Kidney epithelial cell (primary cell): ENCODE measurements at regions not wholly inside any gene's neighbourhood (a gene's known extent, or its start where the extent isn't known, plus 50 kb on each side); places are given as distances from the start of the nearest gene placed in this dataset.

Experiments used
- DNase-seq: peaks from one replicate; pipeline ENCODE4 v3.0.0-alpha.2; 2010; ENCODE audit warnings: low read depth
- H3K27me3 ChIP-seq: 2 replicates; pipeline ENCODE4 v1.6.0; 2011; ENCODE audit warnings: low read length; ENCODE audit not compliant: control insufficient read depth, insufficient read depth
- H3K36me3 ChIP-seq: 2 replicates; pipeline ENCODE4 v1.5.1; 2011; ENCODE audit warnings: low read length; ENCODE audit not compliant: control insufficient read depth, insufficient read depth
- H3K4me3 ChIP-seq: 2 replicates; pipeline ENCODE4 v1.5.1; 2011; ENCODE audit warnings: low read depth, mild to moderate bottlenecking, control low read depth, low read length
- TF ChIP-seq, protein P1 (sequence below): IDR thresholded peaks from 2 replicates; pipeline ENCODE4 v1.5.1; 2011; ENCODE audit warnings: mild to moderate bottlenecking, moderate library complexity, low read length, control low read depth, inconsistent platforms; ENCODE audit not compliant: insufficient read depth, poor library complexity, severe bottlenecking

DNA sequence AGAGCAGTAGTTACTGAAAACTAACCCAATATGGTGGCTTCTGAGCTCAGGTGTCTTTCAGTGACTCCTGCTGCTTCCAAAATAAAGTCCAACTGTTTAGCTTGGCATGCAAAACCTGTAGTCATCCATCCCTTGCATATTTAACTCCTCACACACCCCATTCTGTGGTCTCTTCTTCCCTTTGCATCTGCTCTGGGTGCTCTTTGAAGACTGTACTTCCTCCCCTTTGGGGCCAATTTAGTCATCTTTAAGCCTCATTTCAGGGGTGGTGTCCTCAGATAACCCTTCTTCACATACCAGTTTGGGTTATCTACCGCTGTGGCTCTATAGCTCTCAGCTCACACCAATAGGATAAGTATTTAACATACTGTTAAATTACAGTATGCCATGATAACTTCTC lies 209.9 kb upstream of the DMRT1 start:
- H3K36me3 ChIP-seq, result no peaks in the 10 kb centered on the region
- no peak overlapping the region for H3K4me3 ChIP-seq
- no peak for DNase-seq
- TF ChIP-seq, protein P1, sequence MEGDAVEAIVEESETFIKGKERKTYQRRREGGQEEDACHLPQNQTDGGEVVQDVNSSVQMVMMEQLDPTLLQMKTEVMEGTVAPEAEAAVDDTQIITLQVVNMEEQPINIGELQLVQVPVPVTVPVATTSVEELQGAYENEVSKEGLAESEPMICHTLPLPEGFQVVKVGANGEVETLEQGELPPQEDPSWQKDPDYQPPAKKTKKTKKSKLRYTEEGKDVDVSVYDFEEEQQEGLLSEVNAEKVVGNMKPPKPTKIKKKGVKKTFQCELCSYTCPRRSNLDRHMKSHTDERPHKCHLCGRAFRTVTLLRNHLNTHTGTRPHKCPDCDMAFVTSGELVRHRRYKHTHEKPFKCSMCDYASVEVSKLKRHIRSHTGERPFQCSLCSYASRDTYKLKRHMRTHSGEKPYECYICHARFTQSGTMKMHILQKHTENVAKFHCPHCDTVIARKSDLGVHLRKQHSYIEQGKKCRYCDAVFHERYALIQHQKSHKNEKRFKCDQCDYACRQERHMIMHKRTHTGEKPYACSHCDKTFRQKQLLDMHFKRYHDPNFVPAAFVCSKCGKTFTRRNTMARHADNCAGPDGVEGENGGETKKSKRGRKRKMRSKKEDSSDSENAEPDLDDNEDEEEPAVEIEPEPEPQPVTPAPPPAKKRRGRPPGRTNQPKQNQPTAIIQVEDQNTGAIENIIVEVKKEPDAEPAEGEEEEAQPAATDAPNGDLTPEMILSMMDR, result no peak
- no peaks in the 10 kb centered on the region for H3K27me3 ChIP-seq

DNA sequence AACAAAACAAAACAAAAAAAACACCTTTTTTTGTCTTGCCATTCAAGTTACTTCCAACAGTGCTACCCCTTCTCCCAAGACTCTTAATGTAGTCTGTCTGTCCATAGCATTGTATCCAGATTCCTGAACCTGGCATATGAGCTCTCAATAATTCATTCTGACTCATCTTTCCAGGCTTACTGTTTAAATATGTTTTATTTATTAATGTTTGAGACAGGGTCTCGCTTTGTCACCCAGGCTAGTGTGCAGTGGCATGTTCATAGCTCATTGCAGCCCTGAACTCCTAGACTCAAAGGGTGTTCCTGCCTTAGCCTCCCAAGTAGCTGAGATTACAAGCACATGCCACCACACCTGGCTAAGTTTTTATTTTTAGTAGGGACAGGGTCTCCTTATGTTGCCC lies 208.0 kb upstream of the DMRT1 start:
- TF ChIP-seq, protein P1, result no peak
- DNase-seq, result no peak
- no peaks in the 10 kb centered on the region for H3K27me3 ChIP-seq
- H3K4me3 ChIP-seq, result no peak overlapping the region
- H3K36me3 ChIP-seq, result no peaks in the 10 kb centered on the region

DNA sequence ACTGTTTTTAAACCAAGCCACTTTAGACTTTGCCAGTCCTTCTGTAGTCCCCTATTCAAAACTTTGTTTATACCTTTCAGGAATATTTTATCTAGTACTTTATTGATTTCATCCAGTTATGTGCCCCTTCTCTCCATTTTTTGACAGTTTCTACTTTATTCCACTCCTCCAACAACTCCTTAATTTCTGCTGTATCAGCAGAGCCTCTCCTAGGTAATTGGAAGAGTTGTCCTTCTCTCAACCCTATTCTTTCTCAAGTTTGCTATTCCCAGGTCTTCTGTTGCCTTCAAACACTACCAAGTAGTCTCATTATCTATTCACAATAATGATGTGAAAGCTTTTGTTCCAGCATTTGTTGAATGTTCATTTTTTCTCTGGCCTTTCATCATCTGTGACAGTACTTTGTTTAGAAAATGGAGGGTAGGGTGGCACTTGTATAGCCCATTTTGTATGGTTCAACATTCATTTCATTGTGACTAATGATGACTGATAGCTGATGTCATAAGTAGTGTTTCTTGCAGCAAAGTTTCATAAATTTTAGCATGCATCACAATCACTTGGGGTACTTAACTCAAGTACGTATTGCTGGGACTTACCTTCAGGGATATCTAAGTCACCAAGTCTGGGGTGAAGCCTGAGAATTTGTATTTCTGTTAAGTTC lies 204.4 kb upstream of the DMRT1 start:
- Histone ChIP-seq H3K36me3 (no peaks in the 10 kb centered on the region), H3K4me3 (no peak overlapping the region), H3K27me3 (no peaks in the 10 kb centered on the region)
- TF ChIP-seq, protein P1, result no peak
- no peak for DNase-seq

DNA sequence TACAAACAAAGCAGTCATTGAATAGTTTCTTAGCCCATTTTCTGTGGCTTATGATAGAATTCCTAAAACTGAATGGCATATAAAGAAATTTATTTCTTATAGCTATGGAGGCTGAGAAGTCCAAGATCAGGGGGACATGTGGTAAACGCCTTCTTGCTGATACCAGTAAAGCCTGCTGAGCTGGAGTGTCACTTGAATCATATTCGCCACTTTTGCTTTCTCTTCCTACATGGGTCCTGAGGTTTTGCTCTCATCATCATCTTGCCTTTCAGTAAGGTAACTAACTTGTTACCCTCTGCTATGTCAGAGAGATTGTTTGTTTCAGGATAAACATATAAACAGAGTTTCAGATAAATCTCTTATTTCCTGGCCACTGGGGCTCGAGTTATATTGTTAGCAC lies 203.3 kb upstream of the DMRT1 start:
- TF ChIP-seq, protein P1, result no peak
- no peaks in the 10 kb centered on the region for H3K36me3 ChIP-seq
- H3K27me3 ChIP-seq, result no peaks in the 10 kb centered on the region
- no peak overlapping the region for H3K4me3 ChIP-seq
- no peak for DNase-seq

DNA sequence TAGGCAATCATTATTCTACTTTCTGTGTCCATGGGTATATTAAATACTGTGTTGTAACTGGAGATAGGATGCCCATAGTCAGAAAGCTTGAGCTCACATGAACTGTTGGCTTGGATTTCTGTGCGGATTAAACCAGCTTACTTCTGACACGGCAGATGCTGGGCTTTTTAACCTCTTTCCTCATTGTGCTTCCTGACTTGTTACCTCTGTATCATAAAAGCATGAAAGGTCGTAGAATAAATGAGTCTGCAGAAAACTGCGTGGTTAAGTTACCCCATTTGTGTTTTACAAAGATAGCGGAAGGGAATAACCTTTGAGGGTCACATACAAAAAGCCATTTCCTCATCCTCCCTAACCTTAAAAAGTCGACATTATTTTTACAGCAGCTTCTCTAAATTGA lies 199.5 kb upstream of the DMRT1 start:
- TF ChIP-seq, protein P1, result no peak
- no peaks in the 10 kb centered on the region for H3K27me3 ChIP-seq
- DNase-seq, result no peak
- no peak overlapping the region for H3K4me3 ChIP-seq
- no peaks in the 10 kb centered on the region for H3K36me3 ChIP-seq

DNA sequence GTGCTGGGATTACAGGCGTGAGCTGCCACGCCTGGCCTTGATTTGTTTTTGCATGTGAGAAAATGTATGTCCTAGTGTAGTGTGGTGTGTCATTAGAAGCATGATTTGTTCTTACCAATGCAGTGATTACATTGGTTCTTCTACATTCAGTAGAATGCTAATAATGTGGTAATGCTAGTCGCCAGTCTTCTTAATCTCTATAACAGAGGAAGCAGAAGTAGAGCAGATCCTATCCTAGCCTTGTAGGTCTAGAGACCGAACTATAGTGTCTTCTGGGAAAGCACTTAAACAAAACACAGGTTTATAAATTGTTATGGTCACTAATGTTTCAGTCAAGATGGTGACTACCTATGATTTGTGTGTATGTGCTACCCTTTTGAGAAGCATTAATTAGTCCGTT lies 197.5 kb upstream of the DMRT1 start:
- Histone ChIP-seq H3K36me3 (no peaks in the 10 kb centered on the region), H3K27me3 (no peaks in the 10 kb centered on the region), H3K4me3 (no peak overlapping the region)
- TF ChIP-seq, protein P1, result no peak
- DNase-seq, result no peak
